ENCODE measurements at regions not wholly inside any gene's neighbourhood (a gene's known extent, or its start where the extent isn't known, plus 50 kb on each side); places are given as distances from the start of the nearest gene placed in this dataset.
A peak's percentile ranks its signal among the peaks of the same experiment; 100 is the strongest.
"Not testable (repeated sequence)": the region's sequence is repeated elsewhere in the genome, so short reads cannot be mapped to it uniquely, and the experiment has no call there.

- DNase-seq = no peak
Observed at GRCh38 chr6:6818078-6818639, 229.6 kb downstream of the LY86 start.

DNA sequence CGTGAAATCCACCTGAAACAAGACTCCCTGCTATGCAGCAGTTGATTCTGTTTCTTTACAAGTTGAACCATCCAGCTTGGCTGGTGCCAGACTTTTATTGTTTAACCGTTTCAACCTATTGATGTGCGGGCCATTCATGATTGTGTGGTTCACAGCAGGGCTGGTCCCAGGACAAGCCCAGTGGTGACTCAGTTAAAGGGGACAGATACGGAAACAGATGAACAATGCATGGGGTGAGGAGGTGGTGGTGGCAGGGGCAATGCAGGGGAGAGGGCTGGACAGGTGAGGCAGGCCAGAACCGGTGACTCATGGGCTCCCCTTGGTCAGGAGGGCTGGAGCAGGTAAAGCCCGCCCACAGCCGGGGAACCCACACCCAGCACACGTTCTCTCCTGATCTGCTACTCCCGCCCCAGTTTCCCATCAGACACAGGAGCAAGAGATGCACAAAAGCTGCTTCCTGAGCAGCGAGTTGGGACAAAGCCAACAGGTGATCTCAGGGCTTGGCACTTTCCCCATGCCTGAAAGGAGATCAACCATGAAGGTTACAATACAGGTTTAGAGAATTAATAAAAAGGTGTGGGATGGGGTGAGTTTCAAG, 232.2 kb downstream of the LY86 start:
- DNase-seq = peak; percentile 31

- DNase-seq = no peak
Observed at GRCh38 chr6:6821639-6822261, 233.2 kb downstream of the LY86 start.

GRCh38 chr6:6823030-6823429, 234.5 kb downstream of the LY86 start:
- DNase-seq = no peak

DNA sequence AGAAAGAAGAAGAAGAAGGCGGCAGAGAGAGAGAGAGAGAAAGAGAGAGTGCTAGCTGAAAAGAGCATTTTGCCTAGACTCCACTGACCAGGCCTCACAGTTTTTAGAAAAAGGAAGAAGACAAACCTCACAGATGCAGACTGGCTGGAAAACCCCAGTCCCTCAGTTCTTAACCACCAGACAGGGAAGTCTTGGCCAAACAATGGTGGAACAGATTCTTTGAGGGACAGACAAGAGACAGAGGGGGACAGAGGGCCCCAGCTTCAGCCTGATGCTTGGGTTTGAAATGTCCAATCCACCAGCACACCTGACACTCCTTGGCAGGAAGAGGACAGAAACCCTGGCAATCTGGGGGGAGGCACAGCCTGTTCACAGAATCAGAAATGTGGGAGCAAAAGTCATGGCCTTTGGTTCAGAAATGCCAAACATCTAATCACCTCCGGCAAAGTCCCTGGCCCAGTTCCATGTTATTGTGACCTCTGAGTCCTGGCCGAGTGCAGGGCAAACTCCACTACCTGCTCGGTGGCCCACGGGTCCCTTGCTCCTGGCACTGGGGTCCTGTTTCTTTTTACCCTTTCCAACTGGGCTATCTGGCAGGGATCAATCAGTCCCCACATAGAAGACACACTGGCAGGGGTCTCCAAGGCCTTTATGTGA, 235.2 kb downstream of the LY86 start:
- no peak for DNase-seq

GRCh38 chr6:6824381-6824780, 235.9 kb downstream of the LY86 start:
- no peak for DNase-seq

GRCh38 chr6:6825193-6825784, 236.8 kb downstream of the LY86 start:
- DNase-seq = no peak

DNA sequence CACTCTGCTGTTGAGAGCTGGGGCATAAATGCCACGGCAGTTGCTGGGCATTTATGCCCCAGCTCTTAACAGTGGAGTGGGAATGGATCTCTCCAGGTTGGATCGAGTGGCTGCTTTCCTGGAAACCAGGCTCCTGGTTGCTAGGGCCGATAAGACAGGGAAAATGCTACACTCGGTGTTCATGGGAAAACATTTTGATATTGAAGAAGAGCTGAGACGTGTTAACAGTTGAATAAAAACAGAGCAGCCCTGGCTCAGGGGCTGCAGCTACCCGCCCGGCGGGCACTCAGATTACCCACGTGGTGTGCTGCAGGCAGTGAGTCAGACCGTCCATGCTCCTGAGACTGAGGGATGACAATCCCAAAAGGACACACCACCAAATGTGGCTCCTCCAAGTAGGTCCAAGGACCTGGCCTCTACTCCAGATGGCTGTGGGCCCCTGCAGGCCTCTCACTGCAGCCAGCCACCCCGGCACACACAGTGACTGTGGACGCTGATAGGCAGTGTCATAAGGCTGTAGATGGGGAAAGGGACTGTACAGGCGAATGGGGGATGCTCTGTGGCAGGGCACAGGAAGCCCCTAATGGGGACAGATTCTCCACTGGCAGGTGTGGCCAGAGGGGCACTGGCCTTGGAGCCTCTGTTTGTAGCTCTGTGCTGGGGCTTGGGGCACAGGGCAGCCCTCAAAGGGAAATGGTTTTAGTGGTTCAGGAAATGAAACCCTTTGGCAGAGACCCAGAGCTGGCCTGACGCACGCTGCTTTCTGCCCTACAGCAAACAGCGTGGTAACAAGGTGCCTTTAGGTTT, 237.8 kb downstream of the LY86 start:
- no peak for DNase-seq

GRCh38 chr6:6826961-6827360, 238.4 kb downstream of the LY86 start:
- DNase-seq = no peak

DNA sequence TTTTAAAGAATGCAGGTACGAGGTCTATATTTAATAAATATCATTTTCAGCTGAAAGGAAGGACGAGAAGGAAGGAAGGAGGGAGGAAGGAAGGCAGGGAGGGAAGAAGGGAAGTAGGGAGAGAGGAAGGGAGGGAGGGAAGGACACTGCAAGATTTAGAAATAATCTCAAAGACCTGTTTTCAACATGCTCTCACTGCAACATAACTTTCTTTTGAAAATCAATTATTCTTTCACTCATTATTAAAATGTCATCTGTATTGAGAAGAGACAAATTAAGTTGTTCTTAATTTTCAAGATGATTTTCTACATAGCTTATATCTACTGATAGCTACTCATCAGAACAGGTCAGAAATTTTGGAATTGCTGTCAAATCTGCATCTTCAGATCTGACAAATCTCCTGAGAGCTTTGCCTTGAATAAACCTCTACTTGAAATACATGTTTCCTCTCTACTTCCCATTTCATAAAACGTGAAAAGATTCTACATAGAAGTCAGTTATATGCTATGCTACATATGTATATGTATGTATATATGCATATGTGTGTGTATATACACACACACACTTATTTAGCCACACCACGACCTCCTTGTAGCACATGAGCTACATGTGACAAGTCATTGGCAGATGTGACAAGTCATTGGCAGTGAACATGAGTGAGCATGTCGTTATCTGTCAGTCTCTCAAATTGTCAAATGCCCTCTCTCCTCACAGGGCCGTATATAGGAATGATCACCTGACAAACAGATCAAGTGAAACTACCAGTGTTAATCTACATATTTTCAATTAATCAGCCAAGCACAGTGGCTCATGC, 241.6 kb downstream of the LY86 start:
- DNase-seq = no peak

GRCh38 chr6:6830686-6831063, 242.2 kb downstream of the LY86 start:
- not testable (repeated sequence) for DNase-seq

DNA sequence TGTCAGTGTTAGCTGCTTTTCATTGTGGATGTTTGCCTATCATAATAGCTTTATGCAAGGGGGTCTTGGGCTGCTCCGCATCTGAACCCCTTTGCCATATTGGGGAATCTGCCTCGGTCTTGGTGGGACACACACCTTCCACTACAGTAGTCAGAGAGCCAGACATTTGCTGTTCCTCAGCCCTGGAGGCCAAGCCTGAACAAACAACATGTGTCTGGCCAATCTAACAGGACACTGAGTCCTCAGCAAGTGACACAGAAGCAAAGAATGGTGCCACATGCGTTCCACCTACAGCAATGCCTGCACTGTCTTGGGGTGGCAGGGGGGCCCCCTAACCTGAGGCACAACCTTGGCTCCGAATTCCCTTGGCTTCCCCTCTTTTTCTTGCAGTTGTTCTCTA, 243.9 kb downstream of the LY86 start:
- no peak for DNase-seq

DNA sequence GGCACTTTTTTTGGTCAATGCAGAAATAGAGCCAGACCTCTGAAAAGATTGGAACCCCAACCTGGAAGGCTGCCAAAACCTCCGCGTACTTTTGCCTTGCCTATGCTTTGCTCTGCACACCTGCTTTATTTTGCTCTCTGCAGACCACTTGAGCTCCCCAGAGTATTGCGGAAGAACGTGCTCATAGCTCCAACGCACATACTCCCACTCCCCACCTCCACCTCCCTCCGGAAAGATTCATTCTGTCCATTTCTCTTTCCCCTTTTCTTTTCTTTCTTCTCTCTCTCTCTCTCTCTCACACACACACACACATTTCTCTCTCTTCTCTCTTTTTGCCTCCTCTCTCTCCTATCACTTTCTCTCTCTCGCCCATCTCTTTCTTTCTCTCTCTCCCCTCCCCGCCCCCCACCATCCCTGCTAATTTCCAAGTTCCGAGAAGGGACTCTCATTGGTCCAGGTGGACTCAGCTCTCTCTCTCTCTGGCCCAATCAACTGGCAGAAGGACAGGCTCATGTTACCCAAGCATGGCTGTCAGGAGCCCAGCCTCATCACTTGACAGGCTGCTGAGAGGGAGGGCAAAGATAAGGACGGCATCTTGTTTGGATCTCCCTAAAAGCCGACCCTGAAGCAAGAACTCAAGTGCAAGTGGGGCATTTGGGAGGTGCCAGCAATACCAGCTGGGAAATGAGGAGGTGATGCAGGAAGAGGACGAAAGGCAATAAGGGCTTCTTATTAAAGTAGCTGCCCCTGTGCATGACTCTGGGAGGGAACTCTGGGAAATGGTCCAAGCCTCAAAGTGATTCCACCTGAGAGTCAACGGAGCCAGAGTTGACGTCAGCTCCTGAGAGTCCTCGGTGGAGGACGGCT, 246.1 kb downstream of the LY86 start:
- no peak for DNase-seq

DNA sequence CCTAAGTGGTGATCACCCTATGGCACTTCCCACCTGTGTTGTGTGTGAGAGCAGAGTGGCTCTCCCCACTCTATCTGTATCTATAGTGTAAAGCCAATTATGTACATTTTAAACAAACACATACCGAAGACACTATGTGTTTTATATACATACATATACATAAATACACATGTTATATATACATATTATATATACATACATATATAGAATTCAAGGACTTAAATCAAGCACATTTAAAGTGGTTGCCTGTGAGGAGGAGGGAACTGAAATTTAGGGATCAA, 246.6 kb downstream of the LY86 start:
- no peak for DNase-seq

DNA sequence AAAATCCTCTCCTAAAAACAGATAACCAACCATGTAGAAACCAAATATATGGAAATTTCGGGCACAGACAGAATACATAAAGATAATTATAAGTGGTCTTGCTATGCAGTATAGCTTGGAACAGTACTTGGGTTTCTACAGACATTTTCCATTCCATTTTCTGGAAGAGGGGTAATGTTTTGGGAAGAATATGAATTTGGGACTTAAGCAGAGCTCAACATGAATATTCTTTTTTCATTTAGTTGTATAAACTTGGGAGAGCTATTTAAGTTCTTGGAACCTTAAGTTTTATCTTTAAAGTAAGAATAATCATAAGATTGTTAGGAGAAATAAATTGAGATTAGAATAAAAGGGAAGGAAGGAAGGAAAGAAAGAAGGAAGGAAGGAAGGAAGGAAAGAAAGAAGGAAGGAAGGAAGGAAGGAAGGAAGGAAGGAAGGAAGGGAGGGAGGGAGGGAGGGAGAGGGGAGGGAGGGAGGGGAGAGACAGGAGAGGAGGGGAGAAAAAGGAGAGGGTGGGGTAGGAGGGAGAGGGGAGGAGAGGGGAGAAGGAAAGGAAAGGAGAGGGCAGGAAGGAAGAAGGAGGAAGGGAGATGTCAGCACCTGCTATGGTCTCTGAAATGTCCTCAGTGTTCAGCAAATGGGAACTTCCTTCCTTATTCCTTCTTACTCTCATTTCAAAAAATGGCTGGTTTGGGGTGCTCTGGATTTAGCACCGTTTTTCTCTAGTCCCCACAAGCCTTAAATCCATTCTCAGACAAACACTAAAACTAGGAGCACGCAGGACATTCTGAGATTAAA, 248.3 kb downstream of the LY86 start:
- DNase-seq = no peak

- DNase-seq = no peak
Observed at GRCh38 chr6:6837541-6838080, 249.1 kb downstream of the LY86 start.

- no peak for DNase-seq
Observed at GRCh38 chr6:6840831-6841291, 252.3 kb downstream of the LY86 start.

- DNase-seq = no peak
Observed at GRCh38 chr6:6841571-6841970, 253.1 kb downstream of the LY86 start.

DNA sequence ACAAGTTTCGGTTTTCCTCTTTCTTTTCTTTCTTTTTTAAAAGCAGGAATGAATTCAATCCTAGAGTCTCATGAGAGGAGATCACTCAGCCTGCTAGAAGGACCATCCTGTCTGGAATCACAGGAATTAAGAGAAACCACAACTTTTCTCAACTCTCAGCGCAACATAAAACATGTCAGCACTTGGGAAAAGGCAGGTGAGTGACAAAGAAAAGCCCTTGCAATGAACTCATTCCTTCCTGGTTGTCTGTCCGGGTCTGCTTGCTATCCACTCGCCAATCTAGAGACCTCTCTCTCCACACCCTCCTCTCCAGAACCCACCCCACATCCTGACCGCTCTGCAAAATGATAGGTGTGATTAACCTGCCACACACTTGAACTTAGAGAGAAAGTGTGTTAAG, 253.8 kb downstream of the LY86 start:
- DNase-seq = no peak

DNA sequence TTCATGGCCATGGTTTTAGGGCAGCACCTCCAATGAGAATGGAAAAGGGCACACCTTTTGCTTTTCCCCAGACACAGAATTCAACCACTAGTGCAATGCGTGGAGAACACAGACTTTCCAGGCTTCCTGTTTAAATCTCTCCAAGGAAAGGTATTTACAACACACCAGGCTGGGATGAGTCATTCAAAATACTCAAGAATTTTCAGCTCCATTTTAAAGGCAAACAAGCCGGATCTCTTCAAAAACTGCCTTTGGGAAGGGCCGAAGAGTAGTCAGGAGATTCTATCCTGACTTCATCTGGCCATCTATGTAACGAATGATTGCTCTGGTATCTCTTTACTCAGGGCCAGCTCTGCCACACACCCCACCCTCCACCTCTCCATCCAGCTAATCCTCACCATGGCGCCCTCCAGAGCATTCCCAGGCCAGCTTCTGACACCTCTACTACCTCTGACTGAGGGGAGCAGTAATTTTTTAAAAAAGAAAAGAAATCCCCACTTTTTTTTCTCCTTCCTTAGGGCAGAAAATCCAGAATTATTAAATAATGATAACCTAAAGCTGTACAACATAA, 254.6 kb downstream of the LY86 start:
- DNase-seq = no peak

All from NCI-H2081 treated with DMSO at 0.1 percent for 48 hours (cell line).